Tibial nerve (tissue), 4 donors: ENCODE measurements at regions not wholly inside any gene's neighbourhood (a gene's known extent, or its start where the extent isn't known, plus 50 kb on each side); places are given as distances from the start of the nearest gene placed in this dataset.
"Not testable (repeated sequence)": the region's sequence is repeated elsewhere in the genome, so short reads cannot be mapped to it uniquely, and the experiment has no call there.

Source experiments
- CTCF ChIP-seq, 5 experiments: fragments of 200-600 bp in 3 of 5; fragments of 450-650 bp in 2 of 5; sonication (generic) in 3 of 5; IDR thresholded peaks; one replicate each; pipeline ENCODE4 v1.5.1; 2016 to 2019; ENCODE audit warnings: antibody characterized with exemption in 5 of 5, mild to moderate bottlenecking in 3 of 5, moderate library complexity in 2 of 5
- EP300 ChIP-seq, 2 donors: sonication (generic); formaldehyde crosslinking; IDR thresholded peaks; one replicate each; pipeline ENCODE4 v1.6.1; 2017; ENCODE audit warnings: antibody characterized with exemption in 2 of 2, mild to moderate bottlenecking in 1 of 2
- POLR2A ChIP-seq, 2 donors: fragments of 450-650 bp; IDR thresholded peaks; one replicate each; pipeline ENCODE4 v1.6.1; 2017; ENCODE audit warnings: antibody characterized with exemption in 2 of 2, mild to moderate bottlenecking in 2 of 2, moderate library complexity in 2 of 2

DNA sequence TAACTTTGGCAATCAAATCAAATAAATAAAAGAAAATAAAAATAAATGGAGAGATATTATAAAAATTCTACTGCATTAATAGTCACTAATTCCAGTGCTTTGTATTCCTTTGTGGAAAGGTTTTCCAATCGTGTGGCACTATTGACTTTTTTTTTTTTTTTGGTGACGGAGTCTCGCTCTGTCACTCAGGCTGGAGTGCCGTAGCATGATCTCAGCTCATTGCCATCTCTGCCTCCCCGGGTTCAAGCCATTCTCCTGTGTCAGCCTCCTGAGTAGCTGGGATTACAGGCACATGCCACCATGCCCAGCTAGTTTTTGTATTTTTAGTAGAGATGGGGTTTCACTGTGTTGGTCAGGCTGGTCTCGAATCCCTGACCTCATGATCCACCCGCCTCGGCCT lies 122.3 kb downstream of the HS3ST3B1 start:
- TF ChIP-seq CTCF, EP300, POLR2A (IDR thresholded peaks at IDR 0.05): not testable (repeated sequence)
